Astrocyte of the spinal cord (primary cell): ENCODE measurements at regions not wholly inside any gene's neighbourhood (a gene's known extent, or its start where the extent isn't known, plus 50 kb on each side); places are given as distances from the start of the nearest gene placed in this dataset.

Experiments
- DNase-seq: peaks from one replicate; pipeline ENCODE4 v3.0.0; 2011; ENCODE audit warnings: low read depth, low spot score
- H3K4me3 ChIP-seq: 2 replicates; pipeline ENCODE4 v1.5.1; 2011; ENCODE audit warnings: low read depth, mild to moderate bottlenecking, low read length, moderate library complexity
- CTCF ChIP-seq: IDR thresholded peaks from 2 replicates; pipeline ENCODE4 v1.5.1; 2012; ENCODE audit warnings: low read depth, mild to moderate bottlenecking, low read length, inconsistent platforms
- in situ Hi-C: cut with HindIII; loops from 2 replicates; pipeline ENCODE4 v1.10.0; 2017; ENCODE audit warnings: low sequenced_read_pairs

- DNase-seq = no peak
- no peak for TF ChIP-seq CTCF
- in situ Hi-C loops = no loop called here
Measured at GRCh38 chr1:219417610-219418009, 195.3 kb downstream of the ZC3H11B start.

GRCh38 chr1:219416598-219417238, 196.2 kb downstream of the ZC3H11B start:
- in situ Hi-C loops = no loop called here
- peak; percentile 47 for DNase-seq
- no peak overlapping the region for H3K4me3 ChIP-seq
- peak; percentile 74 for TF ChIP-seq CTCF

More at GRCh38 chr1:219417610-219418009, 195.3 kb downstream of the ZC3H11B start:
- H3K4me3 ChIP-seq = no peak overlapping the region

- no peak for TF ChIP-seq CTCF
Measured at GRCh38 chr1:219415915-219416314, 197.0 kb downstream of the ZC3H11B start.

DNA sequence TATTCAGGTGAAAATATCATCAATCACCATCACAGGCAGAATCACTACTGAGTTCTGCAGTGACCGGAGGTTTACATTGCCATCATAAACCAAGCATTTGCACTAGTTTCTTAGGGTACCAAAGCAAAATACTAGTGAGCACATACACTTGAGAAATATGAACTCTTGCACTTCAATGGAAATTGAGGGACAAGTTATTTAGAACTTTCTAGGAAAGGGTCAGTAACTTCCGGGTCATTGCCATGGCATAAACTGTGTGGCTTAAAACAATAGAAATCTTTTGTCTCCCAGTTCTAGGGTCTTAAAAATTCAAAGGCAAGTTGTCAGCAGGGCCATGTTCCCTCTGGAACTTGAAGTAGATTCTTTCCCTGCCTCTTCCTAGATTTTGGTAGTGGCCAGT, 197.5 kb downstream of the ZC3H11B start:
- no peak for DNase-seq
- H3K4me3 ChIP-seq = no peak overlapping the region
- no peak for TF ChIP-seq CTCF
- in situ Hi-C loops = no loop called here

More at GRCh38 chr1:219415915-219416314, 197.0 kb downstream of the ZC3H11B start:
- DNase-seq = no peak
- in situ Hi-C loops = no loop called here
- no peak overlapping the region for H3K4me3 ChIP-seq

DNA sequence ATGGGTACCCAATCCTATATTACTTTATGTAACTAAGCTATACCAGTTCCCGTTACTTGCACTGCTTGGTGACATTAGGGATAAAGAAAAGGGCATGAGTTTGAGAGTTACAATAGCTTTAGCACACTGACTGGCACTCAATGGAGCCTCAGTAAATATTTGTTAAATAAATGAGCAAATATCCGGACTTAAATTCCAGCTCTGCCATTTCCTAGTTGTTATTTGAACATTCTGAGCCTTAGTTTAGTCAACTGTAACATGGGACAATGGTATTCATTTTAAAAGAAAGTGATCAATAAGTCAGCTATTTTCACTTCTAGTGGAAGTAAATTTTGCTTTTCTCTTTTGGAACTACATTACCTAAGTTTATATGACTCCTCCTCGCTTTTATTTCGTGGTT, 198.7 kb downstream of the ZC3H11B start:
- H3K4me3 ChIP-seq = no peak overlapping the region
- TF ChIP-seq CTCF = no peak
- in situ Hi-C loops = no loop called here
- no peak for DNase-seq

DNA sequence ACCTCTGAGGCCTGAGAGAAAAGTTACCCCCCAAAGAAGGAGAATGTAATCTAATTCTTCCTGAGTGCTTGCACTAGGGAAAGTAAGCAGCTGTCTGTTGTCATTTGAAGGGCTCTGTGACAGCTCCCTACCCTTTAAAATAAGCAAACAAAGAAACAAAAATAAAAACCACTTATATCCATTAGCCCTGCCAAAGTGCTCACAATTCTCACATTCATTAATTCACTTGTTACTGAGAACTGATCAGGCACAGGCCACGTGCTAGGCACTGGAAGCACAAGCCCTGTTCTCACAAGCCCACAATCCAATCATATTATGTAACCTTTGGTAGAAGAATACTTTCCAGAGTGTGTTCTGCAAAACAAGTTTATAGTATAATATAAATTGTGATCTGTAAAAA, 199.4 kb downstream of the ZC3H11B start:
- TF ChIP-seq CTCF = no peak
- in situ Hi-C loops = no loop called here
- no peak overlapping the region for H3K4me3 ChIP-seq
- DNase-seq = no peak
